ENCODE measurements at regions not wholly inside any gene's neighbourhood (a gene's known extent, or its start where the extent isn't known, plus 50 kb on each side); places are given as distances from the start of the nearest gene placed in this dataset.

- no peak for TF ChIP-seq CTCF (conservative IDR thresholded peaks at IDR 0.05 in 1 of 2, IDR thresholded peaks at IDR 0.05 in 1 of 2; ENCODE audit: extremely low read depth in 1 of 2, insufficient read depth in 1 of 2, low read depth in 1 of 2, low read length in 2 of 2)
- no peak for TF ChIP-seq EZH2 (IDR thresholded peaks at IDR 0.05; ENCODE audit: borderline replicate concordance, low read length)
Observed at GRCh38 chr12:74455429-74455828, 82.2 kb upstream of the ATXN7L3B start.
